Stimulated activated CD8-positive, alpha-beta memory T cell treated with anti-CD3 and anti-CD28 coated beads, Interleukin-2, amount 100 ng/mL, for 1 hour (primary cell): ENCODE measurements at regions not wholly inside any gene's neighbourhood (a gene's known extent, or its start where the extent isn't known, plus 50 kb on each side); places are given as distances from the start of the nearest gene placed in this dataset.
"Not testable (repeated sequence)": the region's sequence is repeated elsewhere in the genome, so short reads cannot be mapped to it uniquely, and the experiment has no call there.

Experiments
- DNase-seq, 2 donors: peaks; one replicate each; pipeline ENCODE4 v3.0.0-alpha.2; 2020; ENCODE audit warnings: low read depth in 2 of 2

- DNase-seq = no peak
Observed at GRCh38 chr7:51455948-51456347, 139.3 kb upstream of the COBL start.

GRCh38 chr7:51455513-51455912 is 138.9 kb upstream of the COBL start:
- DNase-seq = no peak

GRCh38 chr7:51455086-51455485 is 138.5 kb upstream of the COBL start:
- no peak for DNase-seq

- no peak for DNase-seq
Observed at GRCh38 chr7:51452694-51453093, 136.1 kb upstream of the COBL start.

GRCh38 chr7:51451751-51452476 is 135.3 kb upstream of the COBL start:
- no peak for DNase-seq

GRCh38 chr7:51450541-51450940 is 133.9 kb upstream of the COBL start:
- no peak for DNase-seq

- DNase-seq = no peak
Observed at GRCh38 chr7:51446785-51447184, 130.2 kb upstream of the COBL start.

GRCh38 chr7:51446356-51446755 is 129.7 kb upstream of the COBL start:
- no peak for DNase-seq

- DNase-seq = no peak
Observed at GRCh38 chr7:51444936-51445335, 128.3 kb upstream of the COBL start.

GRCh38 chr7:51430480-51431086 is 114.0 kb upstream of the COBL start:
- DNase-seq = peak; percentile 2

- no peak for DNase-seq
Observed at GRCh38 chr7:51428217-51428887, 111.7 kb upstream of the COBL start.

GRCh38 chr7:51426163-51426562 is 109.6 kb upstream of the COBL start:
- no peak for DNase-seq

GRCh38 chr7:51409934-51410333 is 93.3 kb upstream of the COBL start:
- not testable (repeated sequence) for DNase-seq

- not testable (repeated sequence) for DNase-seq
Observed at GRCh38 chr7:51397608-51398007, 81.0 kb upstream of the COBL start.

GRCh38 chr7:51393003-51393402 is 76.4 kb upstream of the COBL start:
- not testable (repeated sequence) for DNase-seq

- DNase-seq = not testable (repeated sequence)
Observed at GRCh38 chr7:51389952-51390351, 73.3 kb upstream of the COBL start.

GRCh38 chr7:51389216-51389812 is 72.7 kb upstream of the COBL start:
- not testable (repeated sequence) for DNase-seq

- not testable (repeated sequence) for DNase-seq
Observed at GRCh38 chr7:51388241-51388640, 71.6 kb upstream of the COBL start.

GRCh38 chr7:51386806-51387568 is 70.4 kb upstream of the COBL start:
- DNase-seq = not testable (repeated sequence)

- DNase-seq = not testable (repeated sequence)
Observed at GRCh38 chr7:51386184-51386583, 69.6 kb upstream of the COBL start.

- not testable (repeated sequence) for DNase-seq
Observed at GRCh38 chr7:51382243-51382642, 65.6 kb upstream of the COBL start.
